ENCODE measurements at regions not wholly inside any gene's neighbourhood (a gene's known extent, or its start where the extent isn't known, plus 50 kb on each side); places are given as distances from the start of the nearest gene placed in this dataset.

GRCh38 chr18:44216169-44216568 lies 464.5 kb upstream of the SETBP1 start:
- Histone ChIP-seq H3K9ac (ENCODE audit: low read depth in 2 of 2, low read length in 2 of 2) (no peak overlapping the region), H3K36me3 (no peaks in the 10 kb centered on the region), H3K9me3 (no peaks in the 10 kb centered on the region), H3K4me3 (no peak overlapping the region), H3K27me3 (no peaks in the 10 kb centered on the region), H3K4me1 (no peaks in the 10 kb centered on the region), H3K27ac (no peak overlapping the region)
- intact Hi-C loops (cut with DNase I): no loop called here
- DNase-seq: no peak
- no peak for TF ChIP-seq CTCF (IDR thresholded peaks at IDR 0.05)

GRCh38 chr18:44227501-44227900 lies 453.2 kb upstream of the SETBP1 start:
- Histone ChIP-seq H3K9ac (ENCODE audit: low read depth in 2 of 2, low read length in 2 of 2) (no peak overlapping the region), H3K4me3 (no peak overlapping the region), H3K36me3 (no peaks in the 10 kb centered on the region), H3K9me3 (no peaks in the 10 kb centered on the region), H3K4me1 (peaks cover 4% of the 10 kb centered on the region), H3K27me3 (no peaks in the 10 kb centered on the region), H3K27ac (no peak overlapping the region)
- intact Hi-C loops (cut with DNase I): no loop called here
- no peak for DNase-seq
- no peak for TF ChIP-seq CTCF (IDR thresholded peaks at IDR 0.05)

- H3K27me3 ChIP-seq: no peaks in the 10 kb centered on the region
- H3K4me1 ChIP-seq: peaks cover 4% of the 10 kb centered on the region
- H3K27ac ChIP-seq: no peak overlapping the region
- TF ChIP-seq CTCF (IDR thresholded peaks at IDR 0.05): no peak
- no peaks in the 10 kb centered on the region for H3K36me3 ChIP-seq
- peak; percentile 49 for DNase-seq
- no peak overlapping the region for H3K4me3 ChIP-seq
- intact Hi-C loops (cut with DNase I): no loop called here
- no peak overlapping the region for H3K9ac ChIP-seq (ENCODE audit: low read depth in 2 of 2, low read length in 2 of 2)
- no peaks in the 10 kb centered on the region for H3K9me3 ChIP-seq
Measured at GRCh38 chr18:44229693-44230108, 451.0 kb upstream of the SETBP1 start.

GRCh38 chr18:44231936-44232335 lies 448.8 kb upstream of the SETBP1 start:
- H3K4me3 ChIP-seq: no peak overlapping the region
- H3K9me3 ChIP-seq: no peaks in the 10 kb centered on the region
- H3K36me3 ChIP-seq: no peaks in the 10 kb centered on the region
- no peak for DNase-seq
- no peaks in the 10 kb centered on the region for H3K27me3 ChIP-seq
- no peak overlapping the region for H3K27ac ChIP-seq
- H3K9ac ChIP-seq (ENCODE audit: low read depth in 2 of 2, low read length in 2 of 2): no peak overlapping the region
- peaks cover 4% of the 10 kb centered on the region for H3K4me1 ChIP-seq
- no peak for TF ChIP-seq CTCF (IDR thresholded peaks at IDR 0.05)
- intact Hi-C loops (cut with DNase I): no loop called here

- no peaks in the 10 kb centered on the region for H3K9me3 ChIP-seq
- DNase-seq: no peak
- H3K4me1 ChIP-seq: peaks cover 4% of the 10 kb centered on the region
- H3K27ac ChIP-seq: no peak overlapping the region
- H3K27me3 ChIP-seq: no peaks in the 10 kb centered on the region
- intact Hi-C loops (cut with DNase I): no loop called here
- H3K36me3 ChIP-seq: no peaks in the 10 kb centered on the region
- no peak for TF ChIP-seq CTCF (IDR thresholded peaks at IDR 0.05)
- no peak overlapping the region for H3K9ac ChIP-seq (ENCODE audit: low read depth in 2 of 2, low read length in 2 of 2)
- H3K4me3 ChIP-seq: no peak overlapping the region
Measured at GRCh38 chr18:44232500-44232899, 448.2 kb upstream of the SETBP1 start.

GRCh38 chr18:44238454-44238853 lies 442.2 kb upstream of the SETBP1 start:
- no peak overlapping the region for H3K9ac ChIP-seq (ENCODE audit: low read depth in 2 of 2, low read length in 2 of 2)
- H3K9me3 ChIP-seq: no peaks in the 10 kb centered on the region
- no peak for DNase-seq
- intact Hi-C loops (cut with DNase I): no loop called here
- H3K36me3 ChIP-seq: no peaks in the 10 kb centered on the region
- no peaks in the 10 kb centered on the region for H3K4me1 ChIP-seq
- no peaks in the 10 kb centered on the region for H3K27me3 ChIP-seq
- no peak for TF ChIP-seq CTCF (IDR thresholded peaks at IDR 0.05)
- H3K4me3 ChIP-seq: no peak overlapping the region
- H3K27ac ChIP-seq: no peak overlapping the region
